ENCODE measurements at regions not wholly inside any gene's neighbourhood (a gene's known extent, or its start where the extent isn't known, plus 50 kb on each side); places are given as distances from the start of the nearest gene placed in this dataset.

DNA sequence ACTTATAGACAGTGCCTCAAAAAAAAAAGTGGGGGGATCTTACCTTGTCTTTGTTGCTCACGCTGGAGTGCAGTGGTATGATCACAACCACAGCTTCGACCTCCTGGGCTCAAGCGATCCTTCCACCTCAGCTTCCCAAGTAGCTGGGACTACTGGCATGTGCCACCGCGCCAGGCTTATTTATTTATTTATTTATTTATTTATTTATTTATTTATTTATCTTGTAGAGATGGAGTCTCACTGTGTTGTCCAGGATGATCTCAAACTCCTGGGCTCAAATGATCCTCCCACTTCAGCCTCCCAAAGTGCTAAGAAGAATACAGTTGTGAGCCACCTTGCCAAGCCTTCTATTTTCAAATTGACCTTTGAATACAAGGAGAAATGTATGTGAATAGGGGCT lies 553.0 kb upstream of the BTBD3 start:
- H3K79me2 ChIP-seq (ENCODE audit: insufficient read depth, low read length) = no peaks in the 10 kb centered on the region
- intact Hi-C loops (cut with micrococcal nuclease) = no loop called here
- H4K20me1 ChIP-seq (ENCODE audit: insufficient read depth) = no peaks in the 10 kb centered on the region
- BruUV-seq (replicated peaks) = no TSS peak
- TF ChIP-seq POLR2AphosphoS5 (IDR thresholded peaks at IDR 0.05; ENCODE audit: low read depth, low read length) = no peak
- no peak for TF ChIP-seq FOSL1 (IDR thresholded peaks at IDR 0.05; ENCODE audit: low read depth)
- no peak for TF ChIP-seq EZH2 (IDR thresholded peaks at IDR 0.05)
- TF ChIP-seq YY1 (IDR thresholded peaks at IDR 0.05; ENCODE audit: extremely low read depth, insufficient replicate concordance, low read depth, low read length) = no peak
- no peak for TF ChIP-seq SP1 (IDR thresholded peaks at IDR 0.05; ENCODE audit: low read depth)
- TF ChIP-seq POLR2A (IDR thresholded peaks at IDR 0.05; ENCODE audit: borderline replicate concordance, extremely low read depth, insufficient read depth, insufficient read length) = no peak
- no peak for TF ChIP-seq JUND (IDR thresholded peaks at IDR 0.05)
- TF ChIP-seq, protein P1, sequence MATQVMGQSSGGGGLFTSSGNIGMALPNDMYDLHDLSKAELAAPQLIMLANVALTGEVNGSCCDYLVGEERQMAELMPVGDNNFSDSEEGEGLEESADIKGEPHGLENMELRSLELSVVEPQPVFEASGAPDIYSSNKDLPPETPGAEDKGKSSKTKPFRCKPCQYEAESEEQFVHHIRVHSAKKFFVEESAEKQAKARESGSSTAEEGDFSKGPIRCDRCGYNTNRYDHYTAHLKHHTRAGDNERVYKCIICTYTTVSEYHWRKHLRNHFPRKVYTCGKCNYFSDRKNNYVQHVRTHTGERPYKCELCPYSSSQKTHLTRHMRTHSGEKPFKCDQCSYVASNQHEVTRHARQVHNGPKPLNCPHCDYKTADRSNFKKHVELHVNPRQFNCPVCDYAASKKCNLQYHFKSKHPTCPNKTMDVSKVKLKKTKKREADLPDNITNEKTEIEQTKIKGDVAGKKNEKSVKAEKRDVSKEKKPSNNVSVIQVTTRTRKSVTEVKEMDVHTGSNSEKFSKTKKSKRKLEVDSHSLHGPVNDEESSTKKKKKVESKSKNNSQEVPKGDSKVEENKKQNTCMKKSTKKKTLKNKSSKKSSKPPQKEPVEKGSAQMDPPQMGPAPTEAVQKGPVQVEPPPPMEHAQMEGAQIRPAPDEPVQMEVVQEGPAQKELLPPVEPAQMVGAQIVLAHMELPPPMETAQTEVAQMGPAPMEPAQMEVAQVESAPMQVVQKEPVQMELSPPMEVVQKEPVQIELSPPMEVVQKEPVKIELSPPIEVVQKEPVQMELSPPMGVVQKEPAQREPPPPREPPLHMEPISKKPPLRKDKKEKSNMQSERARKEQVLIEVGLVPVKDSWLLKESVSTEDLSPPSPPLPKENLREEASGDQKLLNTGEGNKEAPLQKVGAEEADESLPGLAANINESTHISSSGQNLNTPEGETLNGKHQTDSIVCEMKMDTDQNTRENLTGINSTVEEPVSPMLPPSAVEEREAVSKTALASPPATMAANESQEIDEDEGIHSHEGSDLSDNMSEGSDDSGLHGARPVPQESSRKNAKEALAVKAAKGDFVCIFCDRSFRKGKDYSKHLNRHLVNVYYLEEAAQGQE (IDR thresholded peaks at IDR 0.05; ENCODE audit: low read depth) = no peak
- TF ChIP-seq CBX3 (IDR thresholded peaks at IDR 0.05; ENCODE audit: low read depth) = no peak
- TF ChIP-seq ZBTB33 (IDR thresholded peaks at IDR 0.05; ENCODE audit: extremely low read depth, insufficient replicate concordance, low read length) = no peak
- no peak for TF ChIP-seq CEBPB (IDR thresholded peaks at IDR 0.05; ENCODE audit: low read depth)
- H3K9me3 ChIP-seq (ENCODE audit: control insufficient read depth in 1 of 2, insufficient read depth in 1 of 2, low read depth in 1 of 2, low read length in 2 of 2) = no peaks in the 10 kb centered on the region
- no peak overlapping the region for H2AFZ ChIP-seq (ENCODE audit: low read depth, low read length, poor library complexity, severe bottlenecking)
- H3K9ac ChIP-seq (ENCODE audit: low read length) = no peak overlapping the region
- ChIA-PET RAD21 (ENCODE audit: low non-redundant PET in 1 of 2, low total read pairs in 2 of 2, uncharacterized antibody in 2 of 2, unreplicated experiment in 2 of 2) (no interaction called here), CTCF (no interaction called here), POLR2A (no interaction called here)
- no peaks in the 10 kb centered on the region for H3K9me2 ChIP-seq (ENCODE audit: insufficient read depth)
- H3K36me3 ChIP-seq (ENCODE audit: control insufficient read depth in 1 of 2, insufficient read depth in 2 of 2, low read length in 2 of 2) = no peaks in the 10 kb centered on the region
- no peak for ATAC-seq
- H3K4me1 ChIP-seq (ENCODE audit: control insufficient read depth in 1 of 2, insufficient read depth in 2 of 2, low read length in 2 of 2) = no peaks in the 10 kb centered on the region
- no peak for DNase-seq (ENCODE audit: low read depth, low spot score)
- H3K4me2 ChIP-seq (ENCODE audit: low read length) = no peak overlapping the region
- H3K4me3 ChIP-seq (replicated peaks in 1 of 2; ENCODE audit: low read depth in 1 of 2, low read length in 2 of 2) = no peak overlapping the region
- H3K27me3 ChIP-seq (ENCODE audit: insufficient read depth, low read length) = no peaks in the 10 kb centered on the region
- no peak overlapping the region for H3K27ac ChIP-seq (ENCODE audit: low read depth, low read length)
